Neural cell (in vitro differentiated cells): ENCODE measurements at regions not wholly inside any gene's neighbourhood (a gene's known extent, or its start where the extent isn't known, plus 50 kb on each side); places are given as distances from the start of the nearest gene placed in this dataset.

ENCODE experiments used
- H2AFZ ChIP-seq: fragments of 200-600, 300-800 bp; sonication (generic), shearing (Covaris generic); 2 replicates; pipeline ENCODE4 v1.6.0; 2014; ENCODE audit warnings: low read depth, mild to moderate bottlenecking, antibody characterized with exemption, low read length, moderate library complexity
- H3F3A ChIP-seq: fragments of 200-600 bp; shearing (Covaris generic); 2 replicates; pipeline ENCODE4 v1.6.1; 2016; ENCODE audit warnings: mild to moderate bottlenecking, moderate library complexity, mixed read lengths, antibody characterized with exemption, low read length; ENCODE audit not compliant: insufficient read depth, poor library complexity, severe bottlenecking
- H3K27ac ChIP-seq: fragments of 200-600, 300-800 bp; sonication (generic), shearing (Covaris generic); 2 replicates; pipeline ENCODE4 v1.5.1; 2014; ENCODE audit warnings: mild to moderate bottlenecking, low read length, moderate library complexity
- H3K27me3 ChIP-seq: fragments of 300-800, 200-600 bp; sonication (generic), shearing (Covaris generic); 2 replicates; pipeline ENCODE4 v1.6.0; 2014; ENCODE audit warnings: mild to moderate bottlenecking, low read depth, low read length, moderate library complexity; ENCODE audit not compliant: insufficient read depth
- H3K36me3 ChIP-seq: fragments of 300-800, 200-600 bp; sonication (generic), shearing (Covaris generic); 2 replicates; pipeline ENCODE4 v1.5.1; 2014; ENCODE audit warnings: mild to moderate bottlenecking, antibody characterized with exemption, low read length, moderate library complexity; ENCODE audit not compliant: insufficient read depth
- H3K4me2 ChIP-seq: fragments of 300-800, 200-600 bp; sonication (generic), shearing (Covaris generic); 2 replicates; pipeline ENCODE4 v1.6.0; 2014; ENCODE audit warnings: mild to moderate bottlenecking, low read length
- H3K4me3 ChIP-seq: fragments of 300-800, 200-600 bp; sonication (generic), shearing (Covaris generic); 2 replicates; pipeline ENCODE4 v1.5.1; 2014; ENCODE audit warnings: mild to moderate bottlenecking, low read length, moderate library complexity
- H3K79me2 ChIP-seq: fragments of 200-600 bp; shearing (Covaris generic); replicated peaks from 2 replicates; pipeline ENCODE4 v1.6.0; 2014; ENCODE audit warnings: mild to moderate bottlenecking, low read length, moderate library complexity; ENCODE audit not compliant: insufficient read depth
- H3K9ac ChIP-seq: fragments of 300-800, 200-600 bp; sonication (generic), shearing (Covaris generic); 2 replicates; pipeline ENCODE4 v1.6.1; 2016; ENCODE audit warnings: mild to moderate bottlenecking, low read length, mixed read lengths
- H3K9me2 ChIP-seq: fragments of 200-600 bp; shearing (Covaris generic); 2 replicates; pipeline ENCODE4 v1.6.1; 2016; ENCODE audit warnings: mild to moderate bottlenecking, low read length, mixed read lengths; ENCODE audit not compliant: insufficient read depth
- H3K9me3 ChIP-seq: fragments of 200-600, 300-800 bp; sonication (generic), shearing (Covaris generic); 2 replicates; pipeline ENCODE4 v1.6.1; 2016; ENCODE audit warnings: mild to moderate bottlenecking, mixed run types, low read length, moderate library complexity, mixed read lengths
- H4K20me1 ChIP-seq: fragments of 200-600 bp; shearing (Covaris generic); 2 replicates; pipeline ENCODE4 v1.6.1; 2016; ENCODE audit warnings: mild to moderate bottlenecking, mixed run types; ENCODE audit not compliant: insufficient read depth
- EP300 ChIP-seq: fragments of 450-650 bp; conservative IDR thresholded peaks from 2 replicates; pipeline ENCODE4 v1.6.1; 2014; ENCODE audit warnings: antibody characterized with exemption, mild to moderate bottlenecking, moderate library complexity; ENCODE audit not compliant: poor library complexity, severe bottlenecking
- EZH2 ChIP-seq: fragments of 200-600, 300-800 bp; shearing (Covaris generic), sonication (generic); IDR thresholded peaks from 2 replicates; pipeline ENCODE4 v1.6.1; 2014; ENCODE audit warnings: antibody characterized with exemption, low read length, borderline replicate concordance, mild to moderate bottlenecking; ENCODE audit not compliant: insufficient read depth, poor library complexity, severe bottlenecking
- MXI1 ChIP-seq: fragments of 450-650 bp; conservative IDR thresholded peaks from 2 replicates; pipeline ENCODE4 v1.6.1; 2014; ENCODE audit warnings: antibody characterized with exemption, mild to moderate bottlenecking; ENCODE audit not compliant: poor library complexity, severe bottlenecking
- POLR2AphosphoS5 ChIP-seq: IDR thresholded peaks from 2 replicates; pipeline ENCODE4 v1.6.1; 2012
- RAD21 ChIP-seq: fragments of 450-650 bp; conservative IDR thresholded peaks from 2 replicates; pipeline ENCODE4 v1.6.1; 2014; ENCODE audit warnings: antibody characterized with exemption, mild to moderate bottlenecking, moderate library complexity
- SMC3 ChIP-seq: fragments of 450-650 bp; conservative IDR thresholded peaks from 2 replicates; pipeline ENCODE4 v1.6.1; 2014; ENCODE audit warnings: antibody characterized with exemption, mild to moderate bottlenecking, moderate library complexity; ENCODE audit not compliant: poor library complexity
- TAF1 ChIP-seq: IDR thresholded peaks from 2 replicates; pipeline ENCODE4 v1.6.1; 2012; ENCODE audit warnings: low read depth
- TF ChIP-seq, protein P1 (sequence below): IDR thresholded peaks from 2 replicates; pipeline ENCODE4 v1.6.1; 2012; ENCODE audit warnings: borderline replicate concordance
- TF ChIP-seq, protein P2 (sequence below): fragments of 450-650 bp; IDR thresholded peaks from 2 replicates; pipeline ENCODE4 v1.5.1; 2014; ENCODE audit warnings: antibody characterized with exemption, mild to moderate bottlenecking, moderate library complexity; ENCODE audit not compliant: poor library complexity, severe bottlenecking

DNA sequence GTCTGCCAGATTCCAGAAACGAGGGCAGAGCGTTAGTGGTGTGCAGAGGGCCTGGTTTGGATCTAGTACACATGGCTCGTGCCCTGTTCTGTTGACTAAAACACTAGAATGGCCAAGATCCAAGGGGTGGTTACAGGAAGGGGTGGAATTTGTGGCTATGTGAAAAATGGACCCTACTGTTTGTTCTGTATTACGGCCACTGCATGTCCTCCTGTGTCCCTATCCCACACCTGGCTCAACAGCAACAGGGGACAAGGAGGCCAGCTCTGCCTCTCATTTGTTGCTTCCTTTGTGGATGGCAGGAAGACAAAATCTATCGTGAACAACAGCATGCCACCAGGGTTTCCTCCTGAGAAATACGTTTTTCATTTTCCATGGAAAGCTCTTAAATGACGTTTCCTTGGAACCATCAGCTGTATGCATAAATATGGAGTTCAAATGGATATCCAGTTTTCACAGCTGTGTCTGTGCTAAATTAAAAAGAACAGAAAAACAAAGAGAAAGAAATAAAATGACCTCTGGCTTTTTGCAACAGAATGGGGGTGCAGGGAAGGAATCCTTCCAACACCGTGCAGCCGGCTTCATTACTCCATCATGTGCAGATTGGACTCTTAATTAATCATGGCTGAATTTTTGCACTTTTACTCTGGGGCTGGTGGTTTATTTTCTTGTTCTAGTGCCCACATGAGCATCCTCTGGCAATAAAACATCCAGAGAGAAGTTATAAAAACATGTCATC is 318.9 kb downstream of the CXCL12 start:
- Histone ChIP-seq H3K4me3 (no peak overlapping the region), H3K27me3 (no peaks in the 10 kb centered on the region), H2AFZ (no peak overlapping the region), H3K9me3 (no peaks in the 10 kb centered on the region), H3F3A (no peaks in the 10 kb centered on the region), H3K4me2 (no peak overlapping the region), H3K79me2 (no peaks in the 10 kb centered on the region), H3K36me3 (no peaks in the 10 kb centered on the region), H3K27ac (no peak overlapping the region), H3K9me2 (no peaks in the 10 kb centered on the region), H4K20me1 (no peaks in the 10 kb centered on the region), H3K9ac (no peak overlapping the region)
- TF ChIP-seq, protein P1, sequence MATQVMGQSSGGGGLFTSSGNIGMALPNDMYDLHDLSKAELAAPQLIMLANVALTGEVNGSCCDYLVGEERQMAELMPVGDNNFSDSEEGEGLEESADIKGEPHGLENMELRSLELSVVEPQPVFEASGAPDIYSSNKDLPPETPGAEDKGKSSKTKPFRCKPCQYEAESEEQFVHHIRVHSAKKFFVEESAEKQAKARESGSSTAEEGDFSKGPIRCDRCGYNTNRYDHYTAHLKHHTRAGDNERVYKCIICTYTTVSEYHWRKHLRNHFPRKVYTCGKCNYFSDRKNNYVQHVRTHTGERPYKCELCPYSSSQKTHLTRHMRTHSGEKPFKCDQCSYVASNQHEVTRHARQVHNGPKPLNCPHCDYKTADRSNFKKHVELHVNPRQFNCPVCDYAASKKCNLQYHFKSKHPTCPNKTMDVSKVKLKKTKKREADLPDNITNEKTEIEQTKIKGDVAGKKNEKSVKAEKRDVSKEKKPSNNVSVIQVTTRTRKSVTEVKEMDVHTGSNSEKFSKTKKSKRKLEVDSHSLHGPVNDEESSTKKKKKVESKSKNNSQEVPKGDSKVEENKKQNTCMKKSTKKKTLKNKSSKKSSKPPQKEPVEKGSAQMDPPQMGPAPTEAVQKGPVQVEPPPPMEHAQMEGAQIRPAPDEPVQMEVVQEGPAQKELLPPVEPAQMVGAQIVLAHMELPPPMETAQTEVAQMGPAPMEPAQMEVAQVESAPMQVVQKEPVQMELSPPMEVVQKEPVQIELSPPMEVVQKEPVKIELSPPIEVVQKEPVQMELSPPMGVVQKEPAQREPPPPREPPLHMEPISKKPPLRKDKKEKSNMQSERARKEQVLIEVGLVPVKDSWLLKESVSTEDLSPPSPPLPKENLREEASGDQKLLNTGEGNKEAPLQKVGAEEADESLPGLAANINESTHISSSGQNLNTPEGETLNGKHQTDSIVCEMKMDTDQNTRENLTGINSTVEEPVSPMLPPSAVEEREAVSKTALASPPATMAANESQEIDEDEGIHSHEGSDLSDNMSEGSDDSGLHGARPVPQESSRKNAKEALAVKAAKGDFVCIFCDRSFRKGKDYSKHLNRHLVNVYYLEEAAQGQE = no peak
- no peak for TF ChIP-seq SMC3
- no peak for TF ChIP-seq TAF1
- no peak for TF ChIP-seq POLR2AphosphoS5
- no peak for TF ChIP-seq RAD21
- TF ChIP-seq, protein P2, sequence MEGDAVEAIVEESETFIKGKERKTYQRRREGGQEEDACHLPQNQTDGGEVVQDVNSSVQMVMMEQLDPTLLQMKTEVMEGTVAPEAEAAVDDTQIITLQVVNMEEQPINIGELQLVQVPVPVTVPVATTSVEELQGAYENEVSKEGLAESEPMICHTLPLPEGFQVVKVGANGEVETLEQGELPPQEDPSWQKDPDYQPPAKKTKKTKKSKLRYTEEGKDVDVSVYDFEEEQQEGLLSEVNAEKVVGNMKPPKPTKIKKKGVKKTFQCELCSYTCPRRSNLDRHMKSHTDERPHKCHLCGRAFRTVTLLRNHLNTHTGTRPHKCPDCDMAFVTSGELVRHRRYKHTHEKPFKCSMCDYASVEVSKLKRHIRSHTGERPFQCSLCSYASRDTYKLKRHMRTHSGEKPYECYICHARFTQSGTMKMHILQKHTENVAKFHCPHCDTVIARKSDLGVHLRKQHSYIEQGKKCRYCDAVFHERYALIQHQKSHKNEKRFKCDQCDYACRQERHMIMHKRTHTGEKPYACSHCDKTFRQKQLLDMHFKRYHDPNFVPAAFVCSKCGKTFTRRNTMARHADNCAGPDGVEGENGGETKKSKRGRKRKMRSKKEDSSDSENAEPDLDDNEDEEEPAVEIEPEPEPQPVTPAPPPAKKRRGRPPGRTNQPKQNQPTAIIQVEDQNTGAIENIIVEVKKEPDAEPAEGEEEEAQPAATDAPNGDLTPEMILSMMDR = no peak
- TF ChIP-seq MXI1 = no peak
- TF ChIP-seq EZH2 = no peak
- TF ChIP-seq EP300 = no peak

DNA sequence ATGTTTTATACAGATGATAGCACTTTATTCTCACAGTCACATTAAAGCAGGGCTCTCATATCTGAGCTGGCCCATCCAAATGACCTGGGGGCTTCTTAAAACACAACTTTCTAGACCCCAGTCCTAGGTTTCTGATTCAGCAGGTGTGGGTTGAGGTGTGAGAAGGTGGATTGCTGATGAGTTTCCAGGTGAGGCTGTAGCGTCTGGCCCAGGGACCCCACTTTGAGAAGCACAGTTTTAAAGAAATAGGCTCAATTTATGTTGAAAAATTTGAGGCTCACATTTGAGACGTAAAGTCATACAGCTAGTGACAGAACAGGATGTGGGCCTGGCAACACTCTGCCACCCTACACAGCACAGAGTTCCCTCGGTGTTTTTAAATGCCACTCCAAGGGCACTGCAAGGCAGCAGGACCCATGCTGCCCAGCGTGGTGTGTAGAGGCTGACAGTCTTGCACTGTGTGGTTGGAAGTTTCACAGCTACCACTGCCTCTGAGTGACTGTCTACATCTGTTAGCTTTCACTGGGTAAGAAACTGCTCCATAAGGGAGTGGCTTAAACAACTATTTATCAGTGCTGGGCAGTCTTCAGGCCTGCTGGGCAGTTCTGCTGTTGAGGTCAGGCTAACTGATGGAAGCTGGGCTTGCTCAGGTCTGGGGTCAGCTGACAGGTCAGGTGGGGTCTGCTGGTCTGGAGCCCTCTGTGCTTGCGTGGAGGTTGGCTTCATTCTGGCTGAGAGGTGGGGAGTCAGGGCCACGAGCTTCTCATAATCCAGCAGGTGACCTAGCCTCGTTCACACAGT is 319.7 kb downstream of the CXCL12 start:
- no peak overlapping the region for H3K27ac ChIP-seq
- no peak overlapping the region for H3K4me2 ChIP-seq
- no peak overlapping the region for H2AFZ ChIP-seq
- H3K79me2 ChIP-seq = no peaks in the 10 kb centered on the region
- no peaks in the 10 kb centered on the region for H3K36me3 ChIP-seq
- H3K9me2 ChIP-seq = no peaks in the 10 kb centered on the region
- TF ChIP-seq EP300 = no peak
- no peak for TF ChIP-seq SMC3
- TF ChIP-seq TAF1 = no peak
- no peak for TF ChIP-seq POLR2AphosphoS5
- no peaks in the 10 kb centered on the region for H4K20me1 ChIP-seq
- H3K27me3 ChIP-seq = no peaks in the 10 kb centered on the region
- no peaks in the 10 kb centered on the region for H3F3A ChIP-seq
- H3K9me3 ChIP-seq = no peaks in the 10 kb centered on the region
- H3K4me3 ChIP-seq = no peak overlapping the region
- no peak overlapping the region for H3K9ac ChIP-seq
